Stimulated activated CD4-positive, alpha-beta T cell treated with anti-CD3 and anti-CD28 coated beads, Interleukin-15, amount 100 ng/mL, for 24 hours (primary cell): ENCODE measurements at regions not wholly inside any gene's neighbourhood (a gene's known extent, or its start where the extent isn't known, plus 50 kb on each side); places are given as distances from the start of the nearest gene placed in this dataset.

Experiments
- DNase-seq: peaks from one replicate; pipeline ENCODE4 v3.0.0-alpha.2; 2020

GRCh38 chr6:132977413-132977812 is 163.0 kb downstream of the RPS12 start:
- DNase-seq, result no peak

GRCh38 chr6:132978685-132979084 is 164.3 kb downstream of the RPS12 start:
- DNase-seq, result no peak

- DNase-seq, result no peak
Measured at GRCh38 chr6:132993738-132994137, 179.4 kb downstream of the RPS12 start.

- DNase-seq, result no peak
Measured at GRCh38 chr6:132995009-132995408, 180.6 kb downstream of the RPS12 start.

GRCh38 chr6:132995432-132995831 is 181.1 kb downstream of the RPS12 start:
- no peak for DNase-seq

- no peak for DNase-seq
Measured at GRCh38 chr6:132998418-132998817, 184.0 kb downstream of the RPS12 start.

- no peak for DNase-seq
Measured at GRCh38 chr6:133001040-133001565, 186.7 kb downstream of the RPS12 start.

- no peak for DNase-seq
Measured at GRCh38 chr6:133004304-133004884, 190.0 kb downstream of the RPS12 start.

- no peak for DNase-seq
Measured at GRCh38 chr6:133012774-133013173, 198.4 kb downstream of the RPS12 start.

- no peak for DNase-seq
Measured at GRCh38 chr6:133016631-133017030, 202.3 kb downstream of the RPS12 start.

GRCh38 chr6:133017581-133017980 is 203.2 kb downstream of the RPS12 start:
- no peak for DNase-seq

GRCh38 chr6:133026705-133027104 is 212.3 kb downstream of the RPS12 start:
- no peak for DNase-seq

- no peak for DNase-seq
Measured at GRCh38 chr6:133033263-133033662, 207.9 kb upstream of the EYA4 start.

GRCh38 chr6:133034509-133035206 is 206.5 kb upstream of the EYA4 start:
- no peak for DNase-seq

- no peak for DNase-seq
Measured at GRCh38 chr6:133040094-133040802, 200.9 kb upstream of the EYA4 start.

GRCh38 chr6:133040803-133041419 is 200.2 kb upstream of the EYA4 start:
- no peak for DNase-seq

GRCh38 chr6:133042550-133043120 is 198.5 kb upstream of the EYA4 start:
- DNase-seq, result no peak

- DNase-seq, result no peak
Measured at GRCh38 chr6:133046576-133046975, 194.6 kb upstream of the EYA4 start.

- no peak for DNase-seq
Measured at GRCh38 chr6:133047065-133047665, 194.0 kb upstream of the EYA4 start.

GRCh38 chr6:133047706-133048105 is 193.5 kb upstream of the EYA4 start:
- DNase-seq, result no peak

- no peak for DNase-seq
Measured at GRCh38 chr6:133051240-133051639, 189.9 kb upstream of the EYA4 start.

GRCh38 chr6:133052465-133052864 is 188.7 kb upstream of the EYA4 start:
- no peak for DNase-seq
